HG02623 (cell line): ENCODE measurements at regions not wholly inside any gene's neighbourhood (a gene's known extent, or its start where the extent isn't known, plus 50 kb on each side); places are given as distances from the start of the nearest gene placed in this dataset.
"Not testable (repeated sequence)": the region's sequence is repeated elsewhere in the genome, so short reads cannot be mapped to it uniquely, and the experiment has no call there.

ENCODE experiments used
- ATAC-seq: cut with Tn5 transposase; IDR thresholded peaks from one replicate; pipeline ENCODE4 v1.9.1; 2021; ENCODE audit warnings: moderate library complexity; ENCODE audit not compliant: unreplicated experiment

DNA sequence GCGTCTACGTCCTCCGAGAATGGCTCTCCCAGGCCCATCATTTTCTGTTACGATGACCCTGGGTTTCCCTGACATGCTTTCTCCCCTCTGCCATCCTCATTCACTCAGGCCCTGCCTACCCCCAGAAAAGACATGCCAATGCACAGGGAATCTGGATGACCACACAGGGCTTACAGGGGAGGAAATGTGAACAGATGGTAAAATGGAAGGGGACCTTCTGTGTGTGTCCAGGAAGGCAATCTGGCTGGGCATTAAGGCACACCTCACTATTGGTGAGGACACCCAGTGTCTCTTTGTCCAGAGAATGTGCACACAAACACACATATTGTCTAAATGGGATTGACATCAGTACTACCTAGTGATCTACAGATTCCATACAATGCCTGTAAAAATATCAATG, 769.9 kb upstream of the AMELY start:
- no peak for ATAC-seq

DNA sequence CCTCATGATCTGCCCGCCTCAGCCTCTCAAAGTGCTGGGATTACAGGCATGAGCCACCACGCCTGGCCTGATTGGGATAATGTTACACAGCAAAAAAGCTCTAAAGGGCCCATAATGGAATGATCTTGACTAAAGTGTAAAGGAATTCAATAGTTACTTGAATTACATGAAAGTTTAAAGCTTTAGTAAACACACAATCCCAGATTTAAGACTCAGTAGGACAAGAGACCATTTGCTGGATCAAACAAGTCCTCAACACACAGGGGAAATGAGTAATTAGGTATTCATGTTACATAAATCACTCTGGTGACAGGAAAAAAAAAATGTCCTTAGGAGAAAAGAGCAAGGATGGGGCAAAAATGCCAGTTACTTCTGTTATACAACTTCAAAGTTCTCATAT, 762.9 kb upstream of the AMELY start:
- no peak for ATAC-seq

- ATAC-seq: no peak
Measured at GRCh38 chrY:7672796-7673195, 761.2 kb upstream of the AMELY start.

DNA sequence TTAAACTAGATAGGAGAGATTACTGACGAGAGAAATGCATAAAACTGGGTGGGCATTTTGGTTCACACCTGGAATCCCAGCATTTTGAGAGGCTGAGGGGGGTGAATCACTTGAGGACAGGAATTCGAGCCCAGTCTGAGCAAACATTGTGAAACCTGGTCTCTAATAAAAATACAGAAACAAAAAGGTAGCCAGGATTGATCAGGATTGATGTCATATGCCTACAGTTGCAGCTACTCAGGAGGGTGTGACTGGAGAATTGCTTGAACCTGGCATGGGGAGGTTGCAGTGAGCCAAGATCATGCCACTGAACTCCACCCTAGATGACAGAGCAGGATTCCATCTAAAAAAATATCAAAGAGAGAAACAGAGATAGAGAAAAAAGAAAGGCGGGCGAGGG, 751.7 kb upstream of the AMELY start:
- ATAC-seq: no peak

DNA sequence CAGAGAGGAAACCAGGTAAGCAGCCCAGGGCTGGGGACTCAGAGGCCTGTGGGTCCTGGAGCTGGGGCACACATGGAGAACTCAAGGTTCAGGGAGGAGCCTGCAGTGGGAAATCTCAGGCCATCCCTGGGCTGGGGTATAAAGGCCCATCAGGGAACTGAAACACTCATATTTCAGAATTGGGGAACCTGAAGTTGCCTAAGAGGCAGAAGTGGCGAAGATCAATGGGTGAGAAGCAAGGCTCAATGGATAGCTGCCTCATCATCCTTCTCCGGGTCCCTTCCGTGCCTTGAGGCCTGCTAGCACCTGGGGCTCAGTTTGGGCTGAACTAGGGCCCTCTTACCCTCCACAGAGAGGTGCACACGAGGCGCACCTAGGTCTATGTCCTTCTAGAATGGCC, 747.5 kb upstream of the AMELY start:
- ATAC-seq: no peak

DNA sequence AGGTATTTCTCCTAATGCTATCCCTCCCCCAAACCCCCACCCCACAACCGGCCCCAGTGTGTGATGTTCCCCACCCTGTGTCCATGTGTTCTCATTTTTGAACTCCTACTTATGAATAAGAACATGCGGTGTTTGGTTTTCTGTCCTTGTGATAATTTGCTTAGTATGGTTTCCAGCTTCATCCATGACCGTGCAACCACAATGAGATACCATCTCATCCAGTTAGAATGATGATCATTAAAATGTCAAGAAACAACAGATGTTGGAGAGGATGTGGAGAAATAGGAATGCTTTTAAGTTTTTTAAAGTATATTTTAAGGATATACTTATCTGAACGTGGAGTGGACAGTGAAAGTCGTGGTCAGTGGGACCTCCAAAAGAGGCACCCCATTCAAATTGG, 745.0 kb upstream of the AMELY start:
- ATAC-seq: no peak

DNA sequence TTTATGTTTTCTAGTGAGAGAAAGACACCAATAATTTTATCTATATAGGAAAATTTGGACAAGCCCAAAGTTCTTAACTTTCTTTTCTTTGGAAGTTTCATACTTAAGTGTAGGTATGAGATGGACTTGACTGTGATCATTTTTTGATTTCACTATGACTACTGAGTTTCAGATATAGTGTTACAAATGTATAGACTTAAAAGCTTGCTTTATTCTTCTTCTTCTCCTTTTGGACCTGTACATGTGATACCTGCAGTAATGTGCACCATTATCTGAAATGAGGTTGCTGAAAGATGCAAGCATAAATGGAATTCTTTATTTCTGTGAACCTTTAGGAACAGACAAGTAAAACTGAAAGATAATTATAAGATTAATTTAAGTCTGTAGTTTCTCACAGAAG, 743.4 kb upstream of the AMELY start:
- no peak for ATAC-seq

- not testable (repeated sequence) for ATAC-seq
Measured at GRCh38 chrY:7649866-7650265, 738.3 kb upstream of the AMELY start.
